ENCODE measurements at regions not wholly inside any gene's neighbourhood (a gene's known extent, or its start where the extent isn't known, plus 50 kb on each side); places are given as distances from the start of the nearest gene placed in this dataset.

DNA sequence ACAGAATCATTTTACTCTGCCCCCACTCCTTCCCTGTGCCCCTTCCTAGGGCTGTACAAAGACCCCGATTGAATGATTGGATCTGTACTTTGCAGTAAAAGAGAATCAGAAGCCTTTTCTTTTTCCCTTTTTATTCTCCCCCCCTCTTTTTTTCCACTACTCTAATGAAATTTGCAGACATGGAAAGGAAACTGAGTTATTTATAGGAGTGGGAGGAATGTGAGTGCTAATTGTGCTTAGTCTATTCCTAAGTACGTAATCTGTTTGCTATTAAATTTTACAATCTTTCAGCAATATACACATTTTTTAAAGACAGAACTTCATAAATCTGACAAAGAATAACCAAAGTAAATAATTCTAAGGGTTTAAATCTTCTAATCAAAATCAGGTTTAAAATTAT, 314.3 kb downstream of the MAP2K6 start:
- no peaks in the 10 kb centered on the region for H3K36me3 ChIP-seq (ENCODE audit: insufficient read depth, low read length)
- DNase-seq (ENCODE audit: low read depth, low spot score), result no peak
- H3K27ac ChIP-seq, result no peak overlapping the region
- H3K9me3 ChIP-seq (ENCODE audit: low read depth, low read length), result no peaks in the 10 kb centered on the region
- no peak overlapping the region for H3K9ac ChIP-seq (ENCODE audit: insufficient read length)
- no peak overlapping the region for H3K4me3 ChIP-seq
- TF ChIP-seq EZH2 (IDR thresholded peaks at IDR 0.05), result no peak
- no peak for TF ChIP-seq POLR2AphosphoS5 (IDR thresholded peaks at IDR 0.05; ENCODE audit: borderline replicate concordance, low read depth, low read length)
- no peak for TF ChIP-seq FOXP2 (optimal IDR thresholded peaks at IDR 0.05; ENCODE audit: control extremely low read depth, extremely low read length, insufficient read depth)

DNA sequence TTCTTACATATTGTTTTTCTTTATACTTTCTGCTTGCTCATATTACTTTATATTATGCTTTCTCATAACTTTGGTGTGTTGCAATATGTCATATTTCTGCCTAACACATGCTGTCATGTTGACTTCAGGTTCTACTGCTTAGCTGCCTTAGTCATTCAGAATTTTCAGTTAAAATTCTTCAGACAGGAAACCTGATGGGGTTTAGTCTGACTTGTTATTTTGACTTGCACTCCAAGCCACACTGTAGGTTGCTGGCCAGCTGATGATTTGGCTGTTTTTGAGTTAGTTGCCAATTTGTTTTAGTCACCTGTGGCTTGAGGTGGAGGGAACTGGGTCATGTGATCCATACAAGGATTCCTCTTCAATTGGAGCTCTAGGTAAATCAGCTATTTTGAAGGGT, 315.4 kb downstream of the MAP2K6 start:
- Histone ChIP-seq H3K36me3 (ENCODE audit: insufficient read depth, low read length) (no peaks in the 10 kb centered on the region), H3K9ac (ENCODE audit: insufficient read length) (no peak overlapping the region), H3K27ac (no peak overlapping the region), H3K4me3 (no peak overlapping the region), H3K9me3 (ENCODE audit: low read depth, low read length) (no peaks in the 10 kb centered on the region)
- no peak for DNase-seq (ENCODE audit: low read depth, low spot score)
- TF ChIP-seq POLR2AphosphoS5 (IDR thresholded peaks at IDR 0.05; ENCODE audit: borderline replicate concordance, low read depth, low read length), result no peak
- no peak for TF ChIP-seq FOXP2 (optimal IDR thresholded peaks at IDR 0.05; ENCODE audit: control extremely low read depth, extremely low read length, insufficient read depth)
- TF ChIP-seq EZH2 (IDR thresholded peaks at IDR 0.05), result no peak

DNA sequence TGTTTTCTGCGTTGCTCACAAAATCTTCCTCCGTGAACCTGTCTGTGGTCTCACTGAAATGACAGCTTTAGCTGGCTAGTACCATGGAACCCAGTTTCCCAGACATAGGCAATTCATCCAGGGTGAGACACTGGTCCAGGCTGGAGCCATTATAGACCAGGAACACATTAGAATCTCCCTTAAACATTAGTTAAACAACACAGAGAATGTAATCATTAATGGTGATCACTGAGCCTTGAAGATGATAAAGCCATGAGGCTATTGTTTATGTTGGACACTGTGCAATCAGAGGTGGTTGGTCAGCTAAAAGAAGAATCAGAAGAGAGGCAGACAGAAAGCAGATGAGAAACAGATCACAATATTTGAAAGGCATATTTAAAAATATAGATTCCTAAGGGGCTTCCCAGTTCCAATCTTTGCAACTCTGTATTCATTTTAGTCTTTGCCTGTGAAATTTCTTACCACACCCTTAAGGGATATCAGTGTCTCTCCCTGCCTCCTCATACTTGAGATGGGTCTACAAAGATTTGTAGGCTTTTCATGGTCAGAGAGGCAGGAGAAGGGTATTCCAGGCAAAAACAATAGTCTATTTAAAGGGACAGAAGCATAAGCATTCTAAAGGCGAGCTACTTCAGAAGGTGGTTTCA, 317.9 kb downstream of the MAP2K6 start:
- no peak for DNase-seq (ENCODE audit: low read depth, low spot score)
- Histone ChIP-seq H3K9me3 (ENCODE audit: low read depth, low read length) (no peaks in the 10 kb centered on the region), H3K36me3 (ENCODE audit: insufficient read depth, low read length) (no peaks in the 10 kb centered on the region), H3K4me3 (no peak overlapping the region), H3K27ac (no peak overlapping the region), H3K9ac (ENCODE audit: insufficient read length) (no peak overlapping the region)
- TF ChIP-seq FOXP2 (optimal IDR thresholded peaks at IDR 0.05; ENCODE audit: control extremely low read depth, extremely low read length, insufficient read depth) (no peak), EZH2 (IDR thresholded peaks at IDR 0.05) (no peak), POLR2AphosphoS5 (IDR thresholded peaks at IDR 0.05; ENCODE audit: borderline replicate concordance, low read depth, low read length) (no peak)

DNA sequence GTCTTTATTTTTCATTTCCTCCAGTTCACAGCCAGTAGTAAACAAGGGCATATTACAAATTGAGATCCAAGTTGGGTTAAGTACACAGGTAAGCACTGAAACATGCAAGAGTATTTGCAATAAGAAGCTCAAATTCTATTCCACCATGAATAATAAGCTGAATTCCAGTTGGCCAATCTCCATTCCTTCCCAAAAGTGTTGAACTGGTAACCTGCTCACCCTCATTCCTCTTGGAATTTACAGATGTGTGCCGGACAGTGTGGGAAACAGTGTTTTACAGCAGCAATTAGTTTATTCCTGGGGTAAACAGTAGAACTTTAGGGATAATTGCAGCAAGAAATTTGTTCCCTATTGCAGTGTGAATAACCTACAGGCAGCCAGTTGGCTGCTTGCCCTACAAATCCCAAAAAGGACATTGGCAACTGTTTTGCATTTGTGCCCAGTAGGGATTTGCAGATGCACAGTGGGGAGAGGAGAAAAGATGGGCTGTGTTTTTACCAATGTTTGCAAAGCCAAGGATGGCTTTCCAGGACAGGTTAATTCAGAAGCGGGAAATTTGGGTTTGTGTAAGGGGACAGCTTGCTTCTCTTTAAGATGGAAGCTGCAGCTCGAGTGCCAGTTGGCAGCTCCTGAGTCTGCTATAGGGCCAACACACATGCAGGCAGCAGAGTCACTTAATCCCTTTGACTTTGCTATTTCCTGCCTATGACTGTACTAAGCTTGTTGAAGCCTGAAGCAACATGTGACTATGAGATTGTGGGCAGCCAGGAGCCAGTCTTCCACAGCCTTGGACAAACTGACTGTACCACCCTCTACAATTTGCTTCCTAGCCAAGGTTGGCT, 318.9 kb downstream of the MAP2K6 start:
- Histone ChIP-seq H3K9ac (ENCODE audit: insufficient read length) (no peak overlapping the region), H3K4me3 (no peak overlapping the region), H3K27ac (no peak overlapping the region), H3K36me3 (ENCODE audit: insufficient read depth, low read length) (no peaks in the 10 kb centered on the region), H3K9me3 (ENCODE audit: low read depth, low read length) (no peaks in the 10 kb centered on the region)
- TF ChIP-seq FOXP2 (optimal IDR thresholded peaks at IDR 0.05; ENCODE audit: control extremely low read depth, extremely low read length, insufficient read depth), result no peak
- TF ChIP-seq EZH2 (IDR thresholded peaks at IDR 0.05), result no peak
- no peak for TF ChIP-seq POLR2AphosphoS5 (IDR thresholded peaks at IDR 0.05; ENCODE audit: borderline replicate concordance, low read depth, low read length)
- no peak for DNase-seq (ENCODE audit: low read depth, low spot score)

DNA sequence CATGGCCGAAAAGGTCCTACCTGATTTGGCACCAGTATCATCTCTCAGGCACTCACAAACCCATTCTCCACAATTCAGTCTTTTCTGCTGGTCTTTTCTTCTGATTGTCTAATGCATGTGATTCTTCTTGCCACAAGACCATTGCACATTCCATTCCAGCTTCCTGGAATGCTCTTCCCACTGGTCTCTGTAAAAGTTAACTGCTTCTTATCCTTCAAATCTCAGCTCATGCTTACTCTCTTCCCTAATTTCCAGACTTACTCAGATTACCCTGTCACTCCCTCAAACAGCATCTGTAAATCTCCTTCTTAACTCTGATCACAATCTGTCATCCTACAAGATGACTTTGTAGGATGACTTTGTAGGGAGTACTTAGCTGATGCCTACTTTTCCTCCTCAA, 320.2 kb downstream of the MAP2K6 start:
- no peaks in the 10 kb centered on the region for H3K36me3 ChIP-seq (ENCODE audit: insufficient read depth, low read length)
- no peaks in the 10 kb centered on the region for H3K9me3 ChIP-seq (ENCODE audit: low read depth, low read length)
- no peak overlapping the region for H3K9ac ChIP-seq (ENCODE audit: insufficient read length)
- no peak overlapping the region for H3K27ac ChIP-seq
- TF ChIP-seq POLR2AphosphoS5 (IDR thresholded peaks at IDR 0.05; ENCODE audit: borderline replicate concordance, low read depth, low read length), result no peak
- TF ChIP-seq FOXP2 (optimal IDR thresholded peaks at IDR 0.05; ENCODE audit: control extremely low read depth, extremely low read length, insufficient read depth), result no peak
- TF ChIP-seq EZH2 (IDR thresholded peaks at IDR 0.05), result no peak
- H3K4me3 ChIP-seq, result no peak overlapping the region
- no peak for DNase-seq (ENCODE audit: low read depth, low spot score)

DNA sequence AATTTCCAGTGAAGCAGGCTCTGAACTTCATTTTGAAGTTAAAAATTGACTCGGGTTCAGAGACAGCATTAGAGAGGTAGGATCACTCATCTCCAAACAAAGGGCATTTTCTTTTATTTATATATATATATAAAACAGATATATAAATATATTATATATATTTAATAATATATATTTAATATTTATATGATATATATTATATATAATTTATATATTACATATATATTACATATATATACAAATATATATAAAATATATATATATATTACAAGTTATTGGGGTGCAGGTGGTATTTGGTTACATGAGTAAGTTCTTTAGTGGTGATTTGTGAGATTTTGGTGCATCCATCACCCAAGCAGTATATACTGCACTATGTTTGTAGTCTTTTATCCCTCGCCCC, 320.8 kb downstream of the MAP2K6 start:
- Histone ChIP-seq H3K4me3 (no peak overlapping the region), H3K9me3 (ENCODE audit: low read depth, low read length) (no peaks in the 10 kb centered on the region), H3K9ac (ENCODE audit: insufficient read length) (no peak overlapping the region), H3K27ac (no peak overlapping the region), H3K36me3 (ENCODE audit: insufficient read depth, low read length) (no peaks in the 10 kb centered on the region)
- DNase-seq (ENCODE audit: low read depth, low spot score), result no peak
- no peak for TF ChIP-seq POLR2AphosphoS5 (IDR thresholded peaks at IDR 0.05; ENCODE audit: borderline replicate concordance, low read depth, low read length)
- no peak for TF ChIP-seq FOXP2 (optimal IDR thresholded peaks at IDR 0.05; ENCODE audit: control extremely low read depth, extremely low read length, insufficient read depth)
- no peak for TF ChIP-seq EZH2 (IDR thresholded peaks at IDR 0.05)

DNA sequence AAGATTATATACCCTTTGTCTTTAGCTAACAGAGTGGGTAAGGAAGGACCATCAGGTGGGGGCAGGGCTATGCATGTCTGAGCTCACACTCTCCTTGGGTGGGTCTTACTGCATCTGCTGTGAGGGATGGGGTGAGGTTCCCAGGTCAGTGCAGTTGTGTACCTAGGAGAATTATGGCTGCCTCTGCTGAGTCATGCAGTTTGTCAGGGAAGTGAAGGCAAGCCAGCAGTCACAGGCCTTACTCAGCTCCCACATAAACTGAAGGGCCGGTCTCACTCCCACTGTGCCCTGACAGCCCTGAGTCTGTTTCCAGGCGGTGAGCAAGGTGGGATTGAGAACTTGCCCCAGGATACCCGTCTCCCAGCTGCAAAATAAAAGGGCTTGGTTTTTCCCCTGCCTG, 328.6 kb downstream of the MAP2K6 start:
- TF ChIP-seq POLR2AphosphoS5 (IDR thresholded peaks at IDR 0.05; ENCODE audit: borderline replicate concordance, low read depth, low read length), result no peak
- no peak for TF ChIP-seq FOXP2 (optimal IDR thresholded peaks at IDR 0.05; ENCODE audit: control extremely low read depth, extremely low read length, insufficient read depth)
- no peak for TF ChIP-seq EZH2 (IDR thresholded peaks at IDR 0.05)
- Histone ChIP-seq H3K27ac (no peak overlapping the region), H3K9me3 (ENCODE audit: low read depth, low read length) (no peaks in the 10 kb centered on the region), H3K9ac (ENCODE audit: insufficient read length) (no peak overlapping the region), H3K36me3 (ENCODE audit: insufficient read depth, low read length) (no peaks in the 10 kb centered on the region), H3K4me3 (no peak overlapping the region)
- no peak for DNase-seq (ENCODE audit: low read depth, low spot score)

DNA sequence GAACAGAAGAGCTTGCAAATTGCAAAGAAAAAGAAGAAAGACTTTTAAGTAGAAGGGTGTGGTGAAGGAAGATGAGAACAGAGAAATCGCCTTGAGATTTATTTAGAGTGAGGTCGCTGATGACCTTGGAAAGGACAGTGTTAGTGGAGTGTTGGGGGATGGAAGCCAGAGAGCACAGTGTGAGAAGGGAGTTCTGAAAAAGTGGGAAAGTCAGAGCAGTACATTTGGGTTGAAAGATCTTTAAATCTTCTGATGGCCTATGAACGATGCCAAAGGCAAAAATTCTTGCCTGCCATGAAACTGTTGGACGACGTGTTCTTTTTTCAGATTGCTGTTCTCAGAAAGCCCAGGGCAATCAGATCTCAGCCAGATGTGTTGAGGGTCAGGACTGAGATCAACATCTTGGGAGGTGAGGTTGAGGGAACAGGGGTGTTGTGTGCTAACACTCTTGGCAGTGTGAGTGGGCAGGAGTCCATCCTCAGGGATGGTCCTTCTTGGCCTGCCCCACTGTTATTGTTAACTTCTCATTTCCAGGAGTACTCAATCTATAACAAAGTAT, 330.1 kb downstream of the MAP2K6 start:
- TF ChIP-seq FOXP2 (optimal IDR thresholded peaks at IDR 0.05; ENCODE audit: control extremely low read depth, extremely low read length, insufficient read depth) (no peak), POLR2AphosphoS5 (IDR thresholded peaks at IDR 0.05; ENCODE audit: borderline replicate concordance, low read depth, low read length) (no peak), EZH2 (IDR thresholded peaks at IDR 0.05) (no peak)
- Histone ChIP-seq H3K27ac (no peak overlapping the region), H3K9me3 (ENCODE audit: low read depth, low read length) (no peaks in the 10 kb centered on the region), H3K36me3 (ENCODE audit: insufficient read depth, low read length) (no peaks in the 10 kb centered on the region), H3K9ac (ENCODE audit: insufficient read length) (no peak overlapping the region), H3K4me3 (no peak overlapping the region)
- DNase-seq (ENCODE audit: low read depth, low spot score), result no peak
